Activated naive CD4-positive, alpha-beta T cell treated with anti-CD3 and anti-CD28 coated beads, Interleukin-2, amount 50 U/mL, for 24 hours (primary cell): ENCODE measurements at regions not wholly inside any gene's neighbourhood (a gene's known extent, or its start where the extent isn't known, plus 50 kb on each side); places are given as distances from the start of the nearest gene placed in this dataset.

Source experiments
- H3K27ac Mint-ChIP-seq: one replicate; pipeline ENCODE4 v1.8.0; 2021; ENCODE audit warnings: mild to moderate bottlenecking, mixed read lengths
- H3K27me3 Mint-ChIP-seq: one replicate; pipeline ENCODE4 v1.8.0; 2021; ENCODE audit warnings: mixed read lengths
- H3K36me3 Mint-ChIP-seq: one replicate; pipeline ENCODE4 v1.8.0; 2021; ENCODE audit warnings: mixed read lengths
- H3K4me1 Mint-ChIP-seq: one replicate; pipeline ENCODE4 v1.8.0; 2021; ENCODE audit warnings: mixed read lengths
- H3K4me3 Mint-ChIP-seq: one replicate; pipeline ENCODE4 v1.8.0; 2021; ENCODE audit warnings: mild to moderate bottlenecking, mixed read lengths
- H3K9me3 Mint-ChIP-seq: one replicate; pipeline ENCODE4 v1.8.0; 2021; ENCODE audit warnings: mixed read lengths

DNA sequence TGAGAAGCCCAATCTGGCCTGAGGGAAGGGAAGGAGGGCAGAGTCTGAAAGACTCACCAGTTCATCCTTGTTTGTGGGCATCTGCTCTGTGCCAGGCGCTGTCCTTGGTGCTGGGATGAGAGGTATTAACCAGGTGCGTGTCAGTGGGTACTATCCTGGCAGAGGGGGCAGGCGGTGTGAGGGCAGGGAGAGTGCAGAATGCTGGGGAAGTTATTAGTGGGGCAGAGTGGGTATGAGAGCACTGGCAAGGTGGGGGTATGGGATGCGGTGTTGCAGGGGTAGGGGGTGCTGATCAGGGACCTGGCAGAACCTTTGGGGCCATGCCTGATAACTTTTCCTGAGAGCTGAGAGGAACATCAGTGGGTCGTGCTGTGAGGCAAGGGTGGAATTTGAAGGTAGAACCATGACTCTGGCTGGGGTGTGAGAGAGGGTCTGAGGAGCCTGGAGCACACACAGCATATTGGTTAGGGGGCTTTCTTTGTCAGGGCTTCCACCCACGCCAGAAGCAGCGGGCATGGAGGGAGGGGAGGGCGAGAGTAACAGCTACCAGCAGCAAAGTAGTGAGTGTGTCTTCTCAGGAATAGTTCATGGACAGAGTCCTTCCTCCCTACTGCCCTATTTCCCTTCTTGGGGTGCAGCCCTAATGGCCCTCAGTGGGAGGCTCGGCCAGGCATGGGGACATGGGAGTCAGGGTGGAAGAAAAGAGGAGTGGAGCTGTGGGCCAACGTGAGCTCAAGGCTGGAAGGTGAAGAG is 290.7 kb downstream of the CYP26B1 start:
- Mint-ChIP-seq H3K4me1 (no peaks in the 10 kb centered on the region), H3K27ac (no peak overlapping the region), H3K4me3 (no peak overlapping the region), H3K27me3 (peaks cover 4% of the 10 kb centered on the region), H3K36me3 (no peaks in the 10 kb centered on the region), H3K9me3 (no peaks in the 10 kb centered on the region)

DNA sequence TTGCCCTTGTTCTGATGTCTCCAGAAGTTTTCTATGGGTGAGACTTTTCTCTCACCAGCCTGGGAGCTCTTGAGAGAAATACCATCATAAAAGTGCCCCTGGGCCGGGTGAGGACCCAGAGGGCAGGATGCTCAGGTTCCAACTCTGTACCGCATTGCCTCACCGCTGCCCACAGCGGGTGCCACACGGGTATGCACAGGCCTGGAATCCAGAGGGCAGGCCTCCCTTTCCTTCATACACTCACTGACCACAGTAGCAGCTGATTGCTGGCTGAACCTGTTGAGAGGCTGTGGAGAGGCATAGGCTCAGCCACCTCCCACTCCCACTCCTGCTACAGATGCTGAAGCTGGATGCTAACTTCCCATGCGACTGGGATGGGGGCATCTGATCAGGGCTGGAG is 293.8 kb downstream of the CYP26B1 start:
- no peaks in the 10 kb centered on the region for H3K36me3 Mint-ChIP-seq
- H3K4me3 Mint-ChIP-seq = no peak overlapping the region
- no peak overlapping the region for H3K27ac Mint-ChIP-seq
- peaks cover 5% of the 10 kb centered on the region for H3K27me3 Mint-ChIP-seq
- no peaks in the 10 kb centered on the region for H3K4me1 Mint-ChIP-seq
- H3K9me3 Mint-ChIP-seq = no peaks in the 10 kb centered on the region

DNA sequence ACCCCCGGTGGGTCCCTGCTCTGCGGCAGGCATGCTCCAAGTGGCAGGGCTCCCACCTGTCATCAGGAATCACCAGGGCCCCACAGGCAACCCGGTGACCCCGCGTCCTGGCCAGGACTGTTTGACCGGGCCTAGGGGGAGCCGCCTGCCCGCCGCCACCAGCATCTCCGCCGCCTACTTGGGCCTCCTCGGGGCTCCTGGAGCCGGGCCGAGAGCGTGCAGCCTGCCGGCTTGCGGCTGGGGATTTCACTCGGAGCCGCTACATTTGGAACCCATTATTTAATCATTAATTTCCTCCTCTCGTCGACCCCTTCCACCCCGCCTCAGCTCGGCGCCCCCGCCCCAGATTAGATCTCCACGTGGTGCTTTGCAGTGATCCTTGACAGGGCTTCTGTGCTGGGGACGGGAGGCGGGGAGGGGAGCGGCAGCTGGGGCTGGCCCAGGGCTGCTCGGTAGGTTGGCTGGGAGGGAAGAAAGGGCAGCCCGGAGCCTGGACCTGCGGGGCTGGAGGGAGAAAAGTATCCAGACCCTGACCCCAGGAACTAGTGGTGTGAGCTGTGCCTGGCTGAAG is 295.4 kb downstream of the CYP26B1 start:
- Mint-ChIP-seq H3K36me3 (no peaks in the 10 kb centered on the region), H3K27ac (no peak overlapping the region), H3K4me3 (no peak overlapping the region), H3K27me3 (peaks cover 3% of the 10 kb centered on the region), H3K9me3 (no peaks in the 10 kb centered on the region), H3K4me1 (no peaks in the 10 kb centered on the region)

DNA sequence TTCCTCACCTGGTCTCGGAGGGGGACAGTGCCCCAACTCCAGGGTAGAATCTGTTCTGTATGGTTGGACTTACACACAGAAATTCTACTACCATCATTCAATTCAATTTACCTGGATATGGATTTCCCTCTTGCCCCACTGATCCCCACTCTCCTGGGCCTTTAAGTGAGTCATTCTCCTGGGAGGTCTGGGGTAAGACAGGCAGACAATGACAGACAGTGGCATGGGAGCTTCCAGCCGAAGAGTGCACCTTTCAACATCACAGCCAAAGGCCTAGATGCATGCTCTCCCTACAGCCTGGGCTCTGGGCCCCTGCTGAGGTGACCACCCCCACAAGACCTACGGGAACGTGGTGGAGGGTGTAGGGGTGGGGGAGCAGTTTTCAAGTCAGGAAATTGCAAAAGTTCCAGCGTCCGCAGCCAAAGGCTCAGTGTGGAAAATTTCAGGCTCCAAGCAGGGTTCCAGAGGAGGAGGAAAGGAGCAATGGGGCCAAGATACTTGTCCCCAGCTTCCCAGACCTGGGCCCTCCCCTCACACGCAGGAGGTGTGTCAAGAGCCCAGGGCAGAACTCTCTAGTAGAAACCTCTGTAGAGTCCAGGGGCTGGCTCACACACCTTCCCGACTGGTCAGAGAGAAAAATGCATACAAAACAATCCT is 296.4 kb downstream of the CYP26B1 start:
- no peak overlapping the region for H3K4me3 Mint-ChIP-seq
- no peaks in the 10 kb centered on the region for H3K4me1 Mint-ChIP-seq
- H3K9me3 Mint-ChIP-seq = no peaks in the 10 kb centered on the region
- H3K27me3 Mint-ChIP-seq = peaks cover 3% of the 10 kb centered on the region
- H3K27ac Mint-ChIP-seq = peak overlapping the region; percentile 33
- no peaks in the 10 kb centered on the region for H3K36me3 Mint-ChIP-seq

DNA sequence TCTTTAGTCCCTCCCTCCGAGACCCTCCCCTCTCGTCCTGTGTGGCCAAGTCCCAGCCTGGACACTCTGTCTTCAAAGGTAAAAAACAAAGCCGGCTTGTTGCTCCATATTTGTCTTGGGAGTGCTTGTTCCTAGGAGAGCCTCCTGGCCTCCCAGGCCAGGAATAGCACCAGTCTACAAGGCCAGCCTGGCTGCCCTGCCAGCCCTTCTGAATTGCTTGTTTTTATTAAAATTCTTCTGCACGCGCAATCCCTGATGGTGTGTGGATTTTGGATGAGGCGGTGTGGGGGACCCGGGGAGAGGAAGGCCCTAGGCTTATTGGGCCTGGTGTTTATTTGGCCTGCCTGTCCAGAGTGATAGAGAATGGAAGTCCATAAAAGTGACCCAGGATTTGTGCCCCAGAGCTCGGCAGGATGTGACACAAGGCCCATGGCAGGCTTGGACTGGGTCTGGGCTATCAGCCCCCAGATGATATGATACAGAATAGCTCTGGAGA is 297.3 kb downstream of the CYP26B1 start:
- no peaks in the 10 kb centered on the region for H3K36me3 Mint-ChIP-seq
- peaks cover 3% of the 10 kb centered on the region for H3K27me3 Mint-ChIP-seq
- H3K4me3 Mint-ChIP-seq = no peak overlapping the region
- no peaks in the 10 kb centered on the region for H3K9me3 Mint-ChIP-seq
- no peaks in the 10 kb centered on the region for H3K4me1 Mint-ChIP-seq
- no peak overlapping the region for H3K27ac Mint-ChIP-seq

DNA sequence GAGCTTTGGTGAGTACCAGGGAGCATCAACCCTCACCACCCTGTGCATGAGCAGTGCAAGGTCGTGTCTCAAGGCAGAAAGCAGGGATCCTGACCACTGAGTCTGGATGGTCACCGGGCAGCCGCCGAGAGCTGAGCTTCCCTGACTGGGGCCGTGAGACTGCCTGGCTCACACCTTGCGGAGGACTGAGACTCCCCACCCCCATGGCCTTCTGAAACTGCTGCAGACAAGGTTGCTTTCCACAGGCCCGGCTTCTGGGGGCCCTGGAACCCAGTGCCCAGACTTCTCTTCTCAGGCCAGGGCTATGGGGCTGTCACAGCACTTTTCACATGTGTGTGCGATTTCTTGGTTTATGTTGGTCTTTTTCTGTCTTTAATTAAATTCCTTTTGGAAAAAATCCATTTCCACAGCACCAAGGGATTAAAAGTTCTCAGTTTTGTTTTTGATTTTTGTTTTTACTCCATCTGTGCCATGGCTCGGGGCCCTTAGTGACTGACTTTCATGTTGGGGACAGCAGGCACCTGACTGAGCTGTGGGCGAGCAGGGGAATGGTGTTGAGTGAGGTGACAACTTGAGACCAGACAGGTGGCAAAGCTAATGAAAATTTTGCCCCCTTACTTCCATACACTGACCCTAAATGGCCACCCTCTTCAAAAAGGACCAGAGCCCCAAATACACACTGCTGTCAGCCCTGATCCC is 297.9 kb downstream of the CYP26B1 start:
- no peaks in the 10 kb centered on the region for H3K36me3 Mint-ChIP-seq
- no peaks in the 10 kb centered on the region for H3K4me1 Mint-ChIP-seq
- no peaks in the 10 kb centered on the region for H3K9me3 Mint-ChIP-seq
- peaks cover 3% of the 10 kb centered on the region for H3K27me3 Mint-ChIP-seq
- no peak overlapping the region for H3K27ac Mint-ChIP-seq
- no peak overlapping the region for H3K4me3 Mint-ChIP-seq

DNA sequence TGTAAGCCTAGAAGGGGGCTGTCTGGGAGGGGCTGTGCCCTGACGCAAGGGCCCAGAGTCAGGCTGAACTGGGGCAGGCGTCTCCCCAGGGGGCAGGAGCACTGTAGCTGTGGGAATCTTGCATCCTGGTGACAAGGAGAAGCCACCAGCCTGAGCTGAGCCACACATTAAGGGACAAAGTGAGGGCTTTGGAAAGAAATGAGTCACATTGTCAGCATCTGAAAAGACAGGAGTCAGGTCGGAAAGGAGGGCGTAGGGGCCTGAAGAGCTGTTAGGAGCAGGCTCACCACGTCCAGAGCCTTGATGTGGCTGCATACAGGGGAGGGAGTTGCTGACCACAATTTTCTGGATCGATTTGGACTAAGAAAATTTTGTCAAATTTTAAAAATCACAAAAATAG is 298.6 kb downstream of the CYP26B1 start:
- H3K27me3 Mint-ChIP-seq = peaks cover 3% of the 10 kb centered on the region
- no peak overlapping the region for H3K4me3 Mint-ChIP-seq
- H3K9me3 Mint-ChIP-seq = no peaks in the 10 kb centered on the region
- no peaks in the 10 kb centered on the region for H3K36me3 Mint-ChIP-seq
- no peaks in the 10 kb centered on the region for H3K4me1 Mint-ChIP-seq
- no peak overlapping the region for H3K27ac Mint-ChIP-seq

DNA sequence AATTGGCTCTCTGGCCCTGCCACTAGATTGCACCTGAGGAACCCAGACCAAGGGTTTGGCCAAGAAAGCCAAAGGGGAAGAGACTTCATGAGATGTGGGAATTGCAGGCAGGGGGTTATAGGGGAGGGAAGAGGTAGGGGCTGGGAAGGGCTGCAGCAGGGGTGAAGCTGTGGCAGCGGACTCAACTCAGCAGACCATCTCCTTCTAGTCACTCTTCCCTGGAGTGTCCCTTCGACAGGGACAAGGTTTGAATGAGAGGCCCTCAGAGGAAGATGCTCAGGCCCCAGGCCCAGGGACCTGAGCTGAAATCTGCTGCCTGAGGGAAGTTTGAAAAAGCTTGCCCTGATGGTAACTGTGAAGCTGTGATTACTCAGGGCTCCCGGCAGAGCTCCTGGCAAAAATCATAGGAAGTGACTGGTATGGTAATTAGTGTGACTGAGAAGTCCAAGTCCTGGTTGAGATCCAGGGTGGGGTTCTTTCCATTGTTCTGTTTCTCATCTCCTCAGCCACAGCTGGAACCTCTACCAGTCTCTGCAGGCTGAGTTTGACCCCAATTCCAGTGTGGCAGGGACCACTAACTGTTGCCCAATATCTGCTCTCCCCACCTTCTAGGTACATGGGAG is 300.9 kb downstream of the CYP26B1 start:
- Mint-ChIP-seq H3K27me3 (peaks cover 2% of the 10 kb centered on the region), H3K36me3 (no peaks in the 10 kb centered on the region), H3K27ac (no peak overlapping the region), H3K4me1 (no peaks in the 10 kb centered on the region), H3K4me3 (no peak overlapping the region), H3K9me3 (no peaks in the 10 kb centered on the region)

DNA sequence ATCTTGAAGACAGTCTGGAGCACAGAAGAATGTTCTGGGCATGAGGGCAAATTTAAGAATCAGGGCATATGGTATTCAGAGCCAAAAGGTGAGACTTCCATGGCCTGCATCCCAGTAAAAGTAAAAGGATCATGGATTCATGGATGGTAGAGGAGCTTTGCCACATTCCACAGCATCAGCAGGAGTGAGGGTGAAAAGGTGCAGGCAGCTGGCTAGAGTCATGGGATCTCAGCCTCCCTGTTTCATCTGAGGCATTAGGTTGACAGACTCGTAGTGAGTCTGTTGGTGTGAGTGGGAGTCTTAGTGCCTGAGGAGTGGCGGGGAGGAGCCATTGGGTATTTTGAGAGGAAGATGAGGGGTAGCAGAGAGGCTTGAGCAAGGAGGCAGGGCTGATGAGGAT is 301.6 kb downstream of the CYP26B1 start:
- no peaks in the 10 kb centered on the region for H3K9me3 Mint-ChIP-seq
- no peak overlapping the region for H3K4me3 Mint-ChIP-seq
- H3K4me1 Mint-ChIP-seq = no peaks in the 10 kb centered on the region
- no peaks in the 10 kb centered on the region for H3K27me3 Mint-ChIP-seq
- H3K36me3 Mint-ChIP-seq = no peaks in the 10 kb centered on the region
- no peak overlapping the region for H3K27ac Mint-ChIP-seq

DNA sequence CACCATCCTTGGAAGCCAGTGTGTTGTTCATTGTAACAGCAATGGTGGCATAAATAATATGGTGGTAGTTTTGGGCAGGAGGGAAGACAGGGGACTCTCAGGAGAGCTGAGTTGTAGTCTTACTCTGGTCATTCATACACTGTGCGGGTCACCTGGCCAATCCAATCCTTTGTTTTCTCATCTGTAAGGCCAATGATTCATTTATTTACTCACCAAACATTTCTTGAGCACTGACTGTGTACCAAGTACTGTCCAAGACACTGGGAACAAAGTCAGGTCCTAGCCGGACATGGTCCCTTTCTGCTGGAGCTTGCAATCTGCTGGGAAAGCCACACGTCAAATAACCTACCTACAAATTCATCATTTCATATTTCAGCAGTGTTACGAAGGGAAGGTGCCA is 302.7 kb downstream of the CYP26B1 start:
- Mint-ChIP-seq H3K9me3 (no peaks in the 10 kb centered on the region), H3K4me3 (no peak overlapping the region), H3K36me3 (no peaks in the 10 kb centered on the region), H3K4me1 (no peaks in the 10 kb centered on the region), H3K27me3 (no peaks in the 10 kb centered on the region), H3K27ac (no peak overlapping the region)

DNA sequence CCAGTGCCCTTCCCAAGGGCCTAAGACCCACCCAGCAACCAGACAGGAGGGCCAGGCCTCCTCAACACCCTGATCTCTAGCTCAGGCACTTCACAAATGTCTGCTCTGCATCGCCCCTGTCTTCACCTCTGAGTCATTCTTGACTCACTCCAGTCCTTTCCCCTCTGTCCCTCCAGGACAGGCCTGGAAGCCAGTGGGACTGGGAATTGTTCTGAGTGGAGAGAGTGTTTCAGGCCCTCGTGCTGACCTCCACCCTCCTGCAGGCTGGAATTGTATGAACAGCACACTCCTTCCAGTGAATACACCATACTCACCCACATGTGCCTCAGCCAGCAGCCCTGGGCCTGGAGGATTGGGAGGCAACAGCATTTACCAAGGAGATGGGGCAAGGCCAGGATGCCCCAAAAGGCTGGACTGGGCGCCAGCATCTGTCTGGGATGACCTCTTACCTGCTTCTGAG is 304.2 kb downstream of the CYP26B1 start:
- Mint-ChIP-seq H3K9me3 (no peaks in the 10 kb centered on the region), H3K27ac (no peak overlapping the region), H3K4me3 (no peak overlapping the region), H3K36me3 (no peaks in the 10 kb centered on the region), H3K27me3 (no peaks in the 10 kb centered on the region), H3K4me1 (no peaks in the 10 kb centered on the region)

DNA sequence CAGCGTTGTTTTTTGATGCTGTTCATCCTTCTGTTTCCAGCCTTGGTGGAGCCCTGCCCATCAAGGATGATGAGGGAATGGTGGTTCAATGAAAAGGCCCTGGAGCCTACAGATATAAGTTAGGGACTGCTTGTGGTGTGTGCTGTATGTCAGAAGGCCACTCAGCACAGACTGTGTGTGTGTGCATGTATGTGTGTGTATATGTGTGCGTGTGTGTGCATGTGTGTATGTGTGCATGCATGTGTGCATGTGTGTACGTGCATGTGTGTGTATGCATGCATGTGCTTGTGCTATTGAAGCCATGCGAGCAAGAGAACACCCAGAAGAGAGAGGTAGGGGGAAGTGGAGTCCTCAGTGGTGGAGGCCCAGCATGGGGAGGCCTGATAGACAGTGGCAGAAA is 304.9 kb downstream of the CYP26B1 start:
- Mint-ChIP-seq H3K9me3 (no peaks in the 10 kb centered on the region), H3K27ac (peak overlapping the region; percentile 9), H3K4me3 (no peak overlapping the region), H3K4me1 (no peaks in the 10 kb centered on the region), H3K27me3 (no peaks in the 10 kb centered on the region), H3K36me3 (no peaks in the 10 kb centered on the region)

DNA sequence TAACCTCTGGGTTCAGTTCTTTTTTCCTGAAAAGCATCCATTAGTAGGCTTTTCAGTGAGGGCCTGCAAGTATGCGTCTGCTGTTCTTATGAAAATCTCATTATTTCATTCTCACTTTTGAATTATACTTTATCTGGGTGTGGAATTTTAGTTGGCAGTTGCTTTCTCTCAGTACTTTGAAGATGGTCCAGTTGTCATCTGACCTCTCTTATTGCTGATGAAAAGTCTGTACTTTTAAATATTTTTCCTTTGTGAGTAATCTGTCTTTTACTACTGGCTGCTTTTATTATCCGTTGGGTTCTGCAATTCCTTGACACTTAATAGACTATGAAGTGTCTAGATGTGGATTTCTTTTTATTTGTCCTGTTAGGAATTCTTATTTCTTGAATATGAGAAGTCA is 307.8 kb downstream of the CYP26B1 start:
- no peaks in the 10 kb centered on the region for H3K36me3 Mint-ChIP-seq
- H3K4me1 Mint-ChIP-seq = no peaks in the 10 kb centered on the region
- no peaks in the 10 kb centered on the region for H3K27me3 Mint-ChIP-seq
- H3K4me3 Mint-ChIP-seq = no peak overlapping the region
- no peak overlapping the region for H3K27ac Mint-ChIP-seq
- H3K9me3 Mint-ChIP-seq = no peaks in the 10 kb centered on the region

DNA sequence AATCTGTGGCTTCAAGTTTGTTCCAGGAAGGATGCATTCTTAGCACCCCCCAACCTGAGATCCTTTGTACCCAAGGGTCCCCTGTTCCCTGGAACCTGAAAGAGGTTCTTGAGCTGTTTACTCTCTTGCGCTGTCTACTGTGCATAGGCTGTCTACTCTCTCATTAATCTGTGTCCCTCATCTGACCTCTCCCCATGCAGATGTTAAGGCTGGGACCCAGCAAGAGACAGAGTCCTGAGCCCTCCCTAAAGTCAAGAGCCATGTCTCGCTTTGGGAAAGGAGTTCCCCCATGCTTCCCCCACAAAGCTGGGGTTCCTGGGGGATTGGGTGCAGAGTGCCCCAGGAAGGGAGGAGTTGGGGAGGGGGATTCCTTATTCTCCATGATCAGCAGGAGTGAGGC is 312.9 kb downstream of the CYP26B1 start:
- peaks cover 5% of the 10 kb centered on the region for H3K27me3 Mint-ChIP-seq
- H3K4me1 Mint-ChIP-seq = no peaks in the 10 kb centered on the region
- H3K9me3 Mint-ChIP-seq = no peaks in the 10 kb centered on the region
- H3K4me3 Mint-ChIP-seq = no peak overlapping the region
- H3K36me3 Mint-ChIP-seq = no peaks in the 10 kb centered on the region
- H3K27ac Mint-ChIP-seq = no peak overlapping the region

DNA sequence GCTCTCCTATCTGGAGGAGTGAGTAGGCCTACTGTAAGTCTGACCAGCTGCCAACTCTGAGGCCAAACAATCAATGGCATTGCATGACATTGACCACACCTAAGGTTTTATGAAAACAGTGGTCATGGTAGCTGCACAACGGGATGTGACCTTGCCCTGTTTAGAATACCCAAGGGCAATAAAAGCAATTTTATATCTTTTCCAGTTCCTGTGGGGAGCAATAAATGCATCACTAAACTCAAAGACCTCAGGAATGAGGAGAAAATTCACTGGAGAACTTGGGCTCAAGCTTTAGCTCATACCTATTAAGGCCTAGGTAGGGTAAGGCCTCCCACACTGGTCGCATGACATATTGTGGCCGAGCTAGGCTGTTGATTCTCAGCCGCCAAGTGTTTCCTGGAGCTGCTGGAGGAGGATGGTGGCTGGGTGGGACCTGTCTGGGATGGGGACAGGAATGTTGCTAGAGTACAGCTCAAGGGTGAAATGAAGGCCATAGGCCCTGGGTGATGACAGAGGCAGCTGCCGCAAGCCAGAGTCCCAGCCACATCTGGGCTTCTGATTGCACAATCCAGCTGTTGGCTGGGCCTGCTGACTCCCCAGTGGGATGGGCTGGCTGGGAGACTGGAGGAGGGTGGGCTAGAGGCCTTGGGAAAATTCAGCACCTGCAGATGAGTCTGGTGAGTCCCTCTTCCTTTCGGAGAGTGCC is 313.7 kb downstream of the CYP26B1 start:
- no peaks in the 10 kb centered on the region for H3K4me1 Mint-ChIP-seq
- peaks cover 5% of the 10 kb centered on the region for H3K27me3 Mint-ChIP-seq
- H3K9me3 Mint-ChIP-seq = no peaks in the 10 kb centered on the region
- H3K27ac Mint-ChIP-seq = no peak overlapping the region
- H3K36me3 Mint-ChIP-seq = no peaks in the 10 kb centered on the region
- no peak overlapping the region for H3K4me3 Mint-ChIP-seq
